ENCODE measurements at regions not wholly inside any gene's neighbourhood (a gene's known extent, or its start where the extent isn't known, plus 50 kb on each side); places are given as distances from the start of the nearest gene placed in this dataset.

GRCh38 chr20:22824077-22824476 is 211.0 kb upstream of the SSTR4 start:
- Histone ChIP-seq H3K9me3 (ENCODE audit: control extremely low read depth in 1 of 3, control insufficient read depth in 2 of 3, insufficient read depth in 1 of 3, low read length in 2 of 3) (peaks cover 0 to 3% (median 0%) of the 10 kb centered on the region in 3 donors), H2AFZ (ENCODE audit: insufficient read depth, low read depth, low read length, poor library complexity, severe bottlenecking) (no peak overlapping the region), H3K4me3 (ENCODE audit: control extremely low read depth in 1 of 5, extremely low read depth in 1 of 5, insufficient read depth in 1 of 5, low read depth in 2 of 5, low read length in 4 of 5) (no peak overlapping the region), H4K20me1 (ENCODE audit: control insufficient read depth, insufficient read depth, low read length, poor library complexity, severe bottlenecking) (no peaks in the 10 kb centered on the region), H3K27ac (ENCODE audit: low read length in 2 of 2) (no peak overlapping the region), H3K4me1 (ENCODE audit: control insufficient read depth in 2 of 2, insufficient read depth in 2 of 2, low read length in 2 of 2) (no peaks in the 10 kb centered on the region), H3K36me3 (replicated peaks in 1 of 2; ENCODE audit: control extremely low read depth in 1 of 2, control insufficient read depth in 1 of 2, extremely low read depth in 1 of 2, insufficient read depth in 2 of 2, low read length in 1 of 2) (no peaks in the 10 kb centered on the region), H3K79me2 (ENCODE audit: control insufficient read depth, insufficient read depth, low read length) (no peaks in the 10 kb centered on the region), H3K9ac (ENCODE audit: low read length) (no peak overlapping the region), H3K27me3 (replicated peaks in 1 of 4; ENCODE audit: control extremely low read depth in 1 of 4, control insufficient read depth in 3 of 4, insufficient read depth in 4 of 4, low read length in 3 of 4) (no peaks in the 10 kb centered on the region), H3K4me2 (replicated peaks; ENCODE audit: low read depth, low read length, poor library complexity, severe bottlenecking) (no peak overlapping the region)
- POLR2A ChIA-PET = no interaction called here
- no peak overlapping the region for H3K4me3 Mint-ChIP-seq
- TF ChIP-seq EZH2 (IDR thresholded peaks at IDR 0.05; ENCODE audit: borderline replicate concordance, insufficient read depth, low read depth, low read length, poor library complexity, severe bottlenecking) = no peak
- TF ChIP-seq CTCF (IDR thresholded peaks at IDR 0.05) = no peak
- DNase-seq (no peak), ATAC-seq (ENCODE audit: low read depth) (no peak)
- CTCF ChIA-PET = no interaction called here
- H3K27ac Mint-ChIP-seq = no peak overlapping the region
- H3K4me1 Mint-ChIP-seq = no peaks in the 10 kb centered on the region
- WGBS (ENCODE audit: insufficient coverage) = 83% methylated on average over 1 of the region's 3 CpGs
- no peaks in the 10 kb centered on the region for H3K9me3 Mint-ChIP-seq (ENCODE audit: insufficient read depth)
- no peaks in the 10 kb centered on the region for H3K27me3 Mint-ChIP-seq
- intact Hi-C loops (cut with micrococcal nuclease) = no loop called here

- TF ChIP-seq EZH2 (IDR thresholded peaks at IDR 0.05; ENCODE audit: borderline replicate concordance, insufficient read depth, low read depth, low read length, poor library complexity, severe bottlenecking) = no peak
- TF ChIP-seq CTCF (IDR thresholded peaks at IDR 0.05) = no peak
- no peak overlapping the region for H3K4me3 Mint-ChIP-seq
- POLR2A ChIA-PET = no interaction called here
- intact Hi-C loops (cut with micrococcal nuclease) = no loop called here
- no peaks in the 10 kb centered on the region for H3K27me3 ChIP-seq (replicated peaks in 1 of 4; ENCODE audit: control extremely low read depth in 1 of 4, control insufficient read depth in 3 of 4, insufficient read depth in 4 of 4, low read length in 3 of 4)
- H3K9me3 ChIP-seq (ENCODE audit: control extremely low read depth in 1 of 3, control insufficient read depth in 2 of 3, insufficient read depth in 1 of 3, low read length in 2 of 3) = peaks cover 0 to 3% (median 0%) of the 10 kb centered on the region in 3 donors
- 94% methylated on average over 2 of the region's 3 CpGs for WGBS (ENCODE audit: insufficient coverage)
- H3K4me1 ChIP-seq (ENCODE audit: control insufficient read depth in 2 of 2, insufficient read depth in 2 of 2, low read length in 2 of 2) = no peaks in the 10 kb centered on the region
- no peaks in the 10 kb centered on the region for H4K20me1 ChIP-seq (ENCODE audit: control insufficient read depth, insufficient read depth, low read length, poor library complexity, severe bottlenecking)
- H3K79me2 ChIP-seq (ENCODE audit: control insufficient read depth, insufficient read depth, low read length) = no peaks in the 10 kb centered on the region
- ATAC-seq (ENCODE audit: low read depth) (no peak), DNase-seq (no peak)
- no peak overlapping the region for H2AFZ ChIP-seq (ENCODE audit: insufficient read depth, low read depth, low read length, poor library complexity, severe bottlenecking)
- no peak overlapping the region for H3K27ac ChIP-seq (ENCODE audit: low read length in 2 of 2)
- no peaks in the 10 kb centered on the region for H3K36me3 ChIP-seq (replicated peaks in 1 of 2; ENCODE audit: control extremely low read depth in 1 of 2, control insufficient read depth in 1 of 2, extremely low read depth in 1 of 2, insufficient read depth in 2 of 2, low read length in 1 of 2)
- H3K4me2 ChIP-seq (replicated peaks; ENCODE audit: low read depth, low read length, poor library complexity, severe bottlenecking) = no peak overlapping the region
- no peaks in the 10 kb centered on the region for H3K27me3 Mint-ChIP-seq
- no peak overlapping the region for H3K4me3 ChIP-seq (ENCODE audit: control extremely low read depth in 1 of 5, extremely low read depth in 1 of 5, insufficient read depth in 1 of 5, low read depth in 2 of 5, low read length in 4 of 5)
- CTCF ChIA-PET = no interaction called here
- H3K27ac Mint-ChIP-seq = no peak overlapping the region
- no peak overlapping the region for H3K9ac ChIP-seq (ENCODE audit: low read length)
- H3K9me3 Mint-ChIP-seq (ENCODE audit: insufficient read depth) = no peaks in the 10 kb centered on the region
- H3K4me1 Mint-ChIP-seq = no peaks in the 10 kb centered on the region
These were observed 210.0 kb upstream of the SSTR4 start for GRCh38 chr20:22825076-22825475.
